IMR-90 (cell line): ENCODE measurements at regions not wholly inside any gene's neighbourhood (a gene's known extent, or its start where the extent isn't known, plus 50 kb on each side); places are given as distances from the start of the nearest gene placed in this dataset.

Experiments used
- ATAC-seq: fragments of 200-7000 bp; cut with Tn5 transposase; 2 replicates; pipeline ENCODE4 v1.9.1; 2020; ENCODE audit warnings: low read depth, mild to moderate bottlenecking, moderate library complexity
- BruUV-seq: library from RNA; stranded (reverse); fragments of 400-500 nt; replicated peaks from 2 replicates; lab custom pipeline; 2021; lab: Mats Ljungman, UMichigan
- CTCF ChIA-PET: fragments of 300-600 bp; formaldehyde crosslinking; extraction: SDS; loops from one replicate; lab custom pipeline; 2021; ENCODE audit warnings: antibody characterized with exemption; lab: Yijun Ruan, JAX
- POLR2A ChIA-PET: fragments of 300-600 bp; sonication (Branson Sonifier 250); formaldehyde crosslinking; loops from one replicate; lab custom pipeline; 2022; ENCODE audit warnings: antibody characterized with exemption; ENCODE audit not compliant: unreplicated experiment; lab: Charles Lee
- DNase-seq: peaks from one replicate; pipeline ENCODE4 v3.0.0; 2013
- H2AFZ ChIP-seq: replicated peaks from 2 replicates; pipeline ENCODE3; 2013; ENCODE audit warnings: low read length, mild to moderate bottlenecking; ENCODE audit not compliant: poor library complexity
- H2AK5ac ChIP-seq: 2 replicates; pipeline ENCODE4 v1.6.1; 2013; ENCODE audit warnings: low read depth, low read length, inconsistent platforms
- H2AK9ac ChIP-seq: replicated peaks from 2 replicates; pipeline ENCODE3; 2013; ENCODE audit warnings: mild to moderate bottlenecking, low read depth, low read length, moderate library complexity; ENCODE audit not compliant: poor library complexity
- H2BK120ac ChIP-seq: 2 replicates; pipeline ENCODE4 v1.6.1; 2013; ENCODE audit warnings: low read depth, low read length, inconsistent platforms
- H2BK15ac ChIP-seq: 3 replicates; pipeline ENCODE4 v1.6.1; 2013; ENCODE audit warnings: low read depth, low read length, inconsistent platforms
- H2BK20ac ChIP-seq: 2 replicates; pipeline ENCODE4 v1.6.1; 2013; ENCODE audit warnings: low read depth, mild to moderate bottlenecking, inconsistent platforms, low read length, moderate library complexity
- H2BK5ac ChIP-seq: 2 replicates; pipeline ENCODE4 v1.6.1; 2013; ENCODE audit warnings: mild to moderate bottlenecking, low read depth, low read length, inconsistent platforms; ENCODE audit not compliant: poor library complexity, severe bottlenecking
- H3K14ac ChIP-seq: replicated peaks from 2 replicates; pipeline ENCODE4 v1.6.1; 2013; ENCODE audit warnings: low read depth, low read length, inconsistent platforms
- H3K18ac ChIP-seq: 2 replicates; pipeline ENCODE4 v1.6.1; 2013; ENCODE audit warnings: low read depth, low read length, control low read depth
- H3K23ac ChIP-seq: 2 replicates; pipeline ENCODE4 v1.6.1; 2013; ENCODE audit warnings: low read depth, low read length, inconsistent platforms
- H3K27ac ChIP-seq: 2 replicates; pipeline ENCODE4 v1.5.1; 2013; ENCODE audit warnings: mild to moderate bottlenecking, control low read depth, low read length; ENCODE audit not compliant: insufficient read depth
- H3K27me3 ChIP-seq: 2 replicates; pipeline ENCODE4 v1.6.1; 2013; ENCODE audit warnings: low read length; ENCODE audit not compliant: control insufficient read depth, insufficient read depth
- H3K36me3 ChIP-seq: 2 replicates; pipeline ENCODE4 v1.6.1; 2013; ENCODE audit warnings: low read length, mixed read lengths; ENCODE audit not compliant: control insufficient read depth, insufficient read depth
- H3K4ac ChIP-seq: 2 replicates; pipeline ENCODE4 v1.6.1; 2013; ENCODE audit warnings: low read depth, low read length, inconsistent platforms
- H3K4me1 ChIP-seq: 2 replicates; pipeline ENCODE4 v1.6.1; 2013; ENCODE audit warnings: low read length, mixed read lengths; ENCODE audit not compliant: control insufficient read depth, insufficient read depth
- H3K4me2 ChIP-seq: 2 replicates; pipeline ENCODE4 v1.6.1; 2013; ENCODE audit warnings: low read depth, mild to moderate bottlenecking, control low read depth, low read length, moderate library complexity
- H3K4me3 ChIP-seq: 2 replicates; pipeline ENCODE4 v1.5.1; 2013; ENCODE audit warnings: low read depth, mild to moderate bottlenecking, control low read depth, low read length, moderate library complexity; ENCODE audit not compliant: insufficient read depth
- H3K56ac ChIP-seq: 2 replicates; pipeline ENCODE4 v1.6.1; 2013; ENCODE audit warnings: low read length, inconsistent platforms; ENCODE audit not compliant: insufficient read depth; ENCODE audit errors: extremely low read depth
- H3K79me1 ChIP-seq, 2 experiments: 2 replicates each; pipeline ENCODE4 v1.6.1; 2013; ENCODE audit warnings: low read length in 2 of 2, inconsistent platforms in 1 of 2, low read depth in 1 of 2
- H3K9ac ChIP-seq: 2 replicates; pipeline ENCODE4 v1.6.1; 2013; ENCODE audit warnings: low read depth, low read length, control low read depth
- H3K9me1 ChIP-seq: 2 replicates; pipeline ENCODE4 v1.6.1; 2013; ENCODE audit warnings: low read length, inconsistent platforms; ENCODE audit not compliant: insufficient read depth
- H3K9me3 ChIP-seq: 2 replicates; pipeline ENCODE4 v1.6.1; 2013; ENCODE audit warnings: low read length; ENCODE audit not compliant: control insufficient read depth, insufficient read depth
- H4K20me1 ChIP-seq: 2 replicates; pipeline ENCODE4 v1.6.1; 2013; ENCODE audit warnings: low read length, inconsistent platforms; ENCODE audit not compliant: insufficient read depth
- H4K5ac ChIP-seq: 2 replicates; pipeline ENCODE4 v1.6.1; 2013; ENCODE audit warnings: mild to moderate bottlenecking, low read depth, low read length, control low read depth
- H4K8ac ChIP-seq, 2 experiments: 2 replicates each; pipeline ENCODE4 v1.6.1; 2013; ENCODE audit warnings: low read depth in 2 of 2, low read length in 2 of 2, control low read depth in 1 of 2, inconsistent platforms in 1 of 2
- H4K91ac ChIP-seq: 2 replicates; pipeline ENCODE4 v1.6.1; 2013; ENCODE audit warnings: low read depth, low read length, inconsistent platforms; ENCODE audit not compliant: insufficient read depth
- BHLHE40 ChIP-seq: fragments of 150-350 bp; IDR thresholded peaks from 2 replicates; pipeline ENCODE4 v1.6.1; 2016; ENCODE audit warnings: mild to moderate bottlenecking, low read depth, low read length
- CEBPB ChIP-seq: IDR thresholded peaks from 2 replicates; pipeline ENCODE4 v1.6.1; 2012; ENCODE audit warnings: low read depth, low read length, improper control_type of control experiment
- CHD1 ChIP-seq: IDR thresholded peaks from 2 replicates; pipeline ENCODE4 v1.6.1; 2012; ENCODE audit warnings: low read depth, low read length, improper control_type of control experiment
- CTCF ChIP-seq: conservative IDR thresholded peaks from 2 replicates; pipeline ENCODE4 v1.5.1; 2012; ENCODE audit warnings: mild to moderate bottlenecking, low read depth, low read length, improper control_type of control experiment
- ELK1 ChIP-seq: fragments of 150-350 bp; IDR thresholded peaks from 2 replicates; pipeline ENCODE4 v1.6.1; 2016; ENCODE audit warnings: low read depth, mild to moderate bottlenecking, low read length, moderate library complexity, borderline replicate concordance
- FOS ChIP-seq: fragments of 150-350 bp; IDR thresholded peaks from 2 replicates; pipeline ENCODE4 v1.6.1; 2016; ENCODE audit warnings: low read depth, low read length
- MAFK ChIP-seq: IDR thresholded peaks from 2 replicates; pipeline ENCODE4 v1.6.1; 2012; ENCODE audit warnings: low read depth, low read length, improper control_type of control experiment
- MAZ ChIP-seq: IDR thresholded peaks from 2 replicates; pipeline ENCODE4 v1.6.1; 2012; ENCODE audit warnings: low read depth, mild to moderate bottlenecking, low read length, improper control_type of control experiment, moderate library complexity, borderline replicate concordance
- MXI1 ChIP-seq: IDR thresholded peaks from 2 replicates; pipeline ENCODE4 v1.6.1; 2012; ENCODE audit warnings: low read depth, mild to moderate bottlenecking, low read length, moderate library complexity, borderline replicate concordance
- NFE2L2 ChIP-seq: fragments of 150-350 bp; IDR thresholded peaks from 2 replicates; pipeline ENCODE4 v1.6.1; 2016; ENCODE audit warnings: low read depth, mild to moderate bottlenecking, low read length
- POLR2A ChIP-seq: IDR thresholded peaks from 2 replicates; pipeline ENCODE4 v1.6.1; 2012; ENCODE audit warnings: mild to moderate bottlenecking, low read depth, low read length
- RAD21 ChIP-seq: IDR thresholded peaks from 2 replicates; pipeline ENCODE4 v1.6.1; 2012; ENCODE audit warnings: low read length, improper control_type of control experiment
- RCOR1 ChIP-seq: IDR thresholded peaks from 2 replicates; pipeline ENCODE4 v1.6.1; 2012; ENCODE audit warnings: mild to moderate bottlenecking, low read length, improper control_type of control experiment; ENCODE audit not compliant: insufficient replicate concordance
- RFX5 ChIP-seq: IDR thresholded peaks from 2 replicates; pipeline ENCODE4 v1.8.0; 2012; ENCODE audit warnings: low read depth, mild to moderate bottlenecking, low read length, moderate library complexity
- SMC3 ChIP-seq: fragments of 150-350 bp; IDR thresholded peaks from 2 replicates; pipeline ENCODE4 v1.6.1; 2016; ENCODE audit warnings: low read depth, mild to moderate bottlenecking, antibody characterized with exemption, low read length, moderate library complexity
- USF2 ChIP-seq: fragments of 150-350 bp; IDR thresholded peaks from 2 replicates; pipeline ENCODE4 v1.6.1; 2017; ENCODE audit warnings: mild to moderate bottlenecking, antibody characterized with exemption, low read length, low read depth
- WGBS, 2 experiments: methylation state at CpG; one replicate each; pipeline versions ENCODE4 v1.1.5 to v1.1.7; 2013; ENCODE audit warnings: missing lambda C conversion rate in 2 of 2; ENCODE audit not compliant: insufficient read length in 1 of 2; ENCODE audit errors: extremely low coverage in 2 of 2; 5-methylcytosine and 5-hydroxymethylcytosine counted together
- dilution Hi-C: fragments of 300-500 bp; cut with HindIII; formaldehyde crosslinking; loops from one replicate; pipeline ENCODE4 v1.14.3; 2018; ENCODE audit warnings: low sequenced_read_pairs; ENCODE audit not compliant: unreplicated experiment
- in situ Hi-C: fragments of 300-500 bp; cut with MboI; formaldehyde crosslinking; loops from 3 replicates; pipeline ENCODE4 v1.14.3; 2019; ENCODE audit warnings: low sequenced_read_pairs, inconsistent platforms, mixed read lengths
- intact Hi-C: fragments of 100-400 bp; cut with micrococcal nuclease; formaldehyde crosslinking; loops from 2 replicates; pipeline ENCODE4 v1.10.0; 2022

GRCh38 chr2:172241222-172241621 is 138.5 kb upstream of the DLX2 start:
- H2AFZ ChIP-seq: no peak overlapping the region
- TF ChIP-seq RCOR1 (no peak), USF2 (no peak), MAZ (no peak), SMC3 (no peak), MXI1 (no peak), RAD21 (no peak), BHLHE40 (no peak), POLR2A (no peak), CHD1 (no peak), CTCF (no peak), NFE2L2 (no peak), FOS (no peak), MAFK (no peak), RFX5 (no peak), CEBPB (no peak), ELK1 (no peak)
- BruUV-seq: no TSS peak
- H3K9me3 ChIP-seq: no peaks in the 10 kb centered on the region
- no peak overlapping the region for H3K18ac ChIP-seq
- no peak overlapping the region for H3K56ac ChIP-seq
- no peak overlapping the region for H2AK9ac ChIP-seq
- DNase-seq (no peak), ATAC-seq (no peak)
- H4K8ac ChIP-seq: no peak overlapping the region
- H3K23ac ChIP-seq: no peak overlapping the region
- H3K9ac ChIP-seq: no peak overlapping the region
- H4K5ac ChIP-seq: no peak overlapping the region
- intact Hi-C loops (no loop called here), in situ Hi-C loops (no loop called here), dilution Hi-C loops (no loop called here)
- H3K4me3 ChIP-seq: no peak overlapping the region
- no peak overlapping the region for H2BK120ac ChIP-seq
- H3K14ac ChIP-seq: no peak overlapping the region
- H2BK20ac ChIP-seq: no peak overlapping the region
- no peak overlapping the region for H3K27ac ChIP-seq
- H3K27me3 ChIP-seq: no peaks in the 10 kb centered on the region
- H3K4me2 ChIP-seq: no peak overlapping the region
- no peak overlapping the region for H3K4ac ChIP-seq
- H3K79me1 ChIP-seq: no peaks in the 10 kb centered on the region
- H2AK5ac ChIP-seq: no peak overlapping the region
- H2BK5ac ChIP-seq: no peak overlapping the region
- H3K36me3 ChIP-seq: no peaks in the 10 kb centered on the region
- no peaks in the 10 kb centered on the region; the same call in 1 of the 2 replicates for H3K4me1 ChIP-seq
- H4K20me1 ChIP-seq: no peaks in the 10 kb centered on the region
- WGBS, 2 experiments: 100% methylated on average over 2 of the region's 3 CpGs; no CpG with 5 or more reads in 1 of the 2 experiments
- no peak overlapping the region for H4K91ac ChIP-seq
- H3K9me1 ChIP-seq: no peaks in the 10 kb centered on the region
- CTCF ChIA-PET: no interaction called here
- POLR2A ChIA-PET: no interaction called here
- no peak overlapping the region for H2BK15ac ChIP-seq
